ENCODE measurements at regions not wholly inside any gene's neighbourhood (a gene's known extent, or its start where the extent isn't known, plus 50 kb on each side); places are given as distances from the start of the nearest gene placed in this dataset.
A peak's percentile ranks its signal among the peaks of the same experiment; 100 is the strongest.

GRCh38 chr17:33596899-33597298, 303.8 kb upstream of the ASIC2 start:
- peaks cover 6% of the 10 kb centered on the region for H3K27me3 Mint-ChIP-seq (ENCODE audit: unreplicated experiment)
- no peak for TF ChIP-seq CTCF (IDR thresholded peaks at IDR 0.05; ENCODE audit: partially characterized antibody, unreplicated experiment)
- H3K4me1 Mint-ChIP-seq (ENCODE audit: low read depth, unreplicated experiment), result no peaks in the 10 kb centered on the region
- no peaks in the 10 kb centered on the region for H3K9me3 Mint-ChIP-seq (ENCODE audit: unreplicated experiment)
- H3K4me3 Mint-ChIP-seq (ENCODE audit: unreplicated experiment), result no peak overlapping the region
- no peak overlapping the region for H3K27ac Mint-ChIP-seq (ENCODE audit: unreplicated experiment)
- DNase-seq, result no peak
- H3K36me3 Mint-ChIP-seq (ENCODE audit: unreplicated experiment), result no peaks in the 10 kb centered on the region

- TF ChIP-seq CTCF (IDR thresholded peaks at IDR 0.05; ENCODE audit: partially characterized antibody, unreplicated experiment), result no peak
- Mint-ChIP-seq H3K36me3 (ENCODE audit: unreplicated experiment) (no peaks in the 10 kb centered on the region), H3K9me3 (ENCODE audit: unreplicated experiment) (no peaks in the 10 kb centered on the region), H3K27ac (ENCODE audit: unreplicated experiment) (no peak overlapping the region), H3K27me3 (ENCODE audit: unreplicated experiment) (peaks cover 4% of the 10 kb centered on the region), H3K4me1 (ENCODE audit: low read depth, unreplicated experiment) (no peaks in the 10 kb centered on the region), H3K4me3 (ENCODE audit: unreplicated experiment) (no peak overlapping the region)
- DNase-seq, result no peak
Measured at GRCh38 chr17:33598797-33599196, 305.7 kb upstream of the ASIC2 start.

DNA sequence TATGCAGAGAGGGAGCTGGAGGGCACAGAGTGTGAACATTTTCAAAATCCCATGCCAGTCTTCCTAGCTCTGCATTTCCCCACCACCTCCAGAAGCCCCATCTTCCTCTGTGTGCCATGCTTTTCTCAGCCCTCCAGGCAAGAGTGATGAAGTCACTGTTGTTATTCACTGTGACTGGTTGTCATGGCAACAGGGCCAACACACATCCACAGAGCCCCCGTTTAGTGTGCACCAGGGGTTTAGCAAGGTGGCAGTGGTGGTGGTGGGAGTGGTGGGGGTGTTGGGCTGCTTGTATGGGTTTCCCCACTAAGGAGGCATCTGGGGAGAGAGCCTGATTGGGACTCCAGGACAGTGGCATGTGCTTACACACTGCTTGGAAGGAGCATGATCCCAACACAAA, 309.9 kb upstream of the ASIC2 start:
- H3K4me1 Mint-ChIP-seq (ENCODE audit: low read depth, unreplicated experiment), result no peaks in the 10 kb centered on the region
- H3K36me3 Mint-ChIP-seq (ENCODE audit: unreplicated experiment), result no peaks in the 10 kb centered on the region
- no peak overlapping the region for H3K4me3 Mint-ChIP-seq (ENCODE audit: unreplicated experiment)
- H3K27ac Mint-ChIP-seq (ENCODE audit: unreplicated experiment), result no peak overlapping the region
- no peak for TF ChIP-seq CTCF (IDR thresholded peaks at IDR 0.05; ENCODE audit: partially characterized antibody, unreplicated experiment)
- peak; percentile 22 for DNase-seq
- peaks cover 2% of the 10 kb centered on the region for H3K9me3 Mint-ChIP-seq (ENCODE audit: unreplicated experiment)
- H3K27me3 Mint-ChIP-seq (ENCODE audit: unreplicated experiment), result peaks cover 5% of the 10 kb centered on the region

- Mint-ChIP-seq H3K36me3 (ENCODE audit: unreplicated experiment) (no peaks in the 10 kb centered on the region), H3K27ac (ENCODE audit: unreplicated experiment) (no peak overlapping the region), H3K4me3 (ENCODE audit: unreplicated experiment) (no peak overlapping the region), H3K4me1 (ENCODE audit: low read depth, unreplicated experiment) (no peaks in the 10 kb centered on the region), H3K27me3 (ENCODE audit: unreplicated experiment) (peaks cover 5% of the 10 kb centered on the region), H3K9me3 (ENCODE audit: unreplicated experiment) (peaks cover 2% of the 10 kb centered on the region)
- DNase-seq, result no peak
- TF ChIP-seq CTCF (IDR thresholded peaks at IDR 0.05; ENCODE audit: partially characterized antibody, unreplicated experiment), result no peak
Measured at GRCh38 chr17:33603789-33604188, 310.7 kb upstream of the ASIC2 start.

DNA sequence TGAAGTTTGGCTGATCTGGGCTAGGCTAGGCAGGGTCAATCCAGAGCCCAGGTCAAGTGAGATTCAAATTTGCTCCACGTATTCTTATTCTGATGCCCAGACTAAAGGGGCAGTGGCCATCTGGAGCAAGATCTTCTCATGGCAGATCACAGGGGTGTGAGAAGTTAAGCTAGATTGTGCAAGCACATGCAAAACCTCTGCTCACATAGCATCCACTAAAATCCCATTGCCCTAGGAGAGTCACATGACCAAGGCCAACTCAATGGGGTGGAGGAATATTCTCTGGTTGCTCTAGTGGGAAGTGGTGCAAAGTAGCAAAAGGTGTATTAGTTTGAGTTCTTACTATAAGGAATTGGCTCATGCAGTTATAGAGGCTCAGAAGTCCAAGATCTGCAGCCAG, 318.4 kb upstream of the ASIC2 start:
- H3K4me1 Mint-ChIP-seq (ENCODE audit: low read depth, unreplicated experiment), result peaks cover 7% of the 10 kb centered on the region
- no peak overlapping the region for H3K27ac Mint-ChIP-seq (ENCODE audit: unreplicated experiment)
- peaks cover 1% of the 10 kb centered on the region for H3K27me3 Mint-ChIP-seq (ENCODE audit: unreplicated experiment)
- H3K36me3 Mint-ChIP-seq (ENCODE audit: unreplicated experiment), result no peaks in the 10 kb centered on the region
- TF ChIP-seq CTCF (IDR thresholded peaks at IDR 0.05; ENCODE audit: partially characterized antibody, unreplicated experiment), result no peak
- no peak for DNase-seq
- no peak overlapping the region for H3K4me3 Mint-ChIP-seq (ENCODE audit: unreplicated experiment)
- peaks cover 3% of the 10 kb centered on the region for H3K9me3 Mint-ChIP-seq (ENCODE audit: unreplicated experiment)

All from glutamatergic neuron (in vitro differentiated cells).